ENCODE measurements at regions not wholly inside any gene's neighbourhood (a gene's known extent, or its start where the extent isn't known, plus 50 kb on each side); places are given as distances from the start of the nearest gene placed in this dataset.

GRCh38 chr12:131482199-131482598 lies 228.7 kb upstream of the SFSWAP start:
- TF ChIP-seq CTCF (IDR thresholded peaks at IDR 0.05; ENCODE audit: insufficient read depth, low read length), result no peak
- TF ChIP-seq POLR2AphosphoS5 (IDR thresholded peaks at IDR 0.05; ENCODE audit: low read depth), result no peak
- no peak for TF ChIP-seq SPI1 (IDR thresholded peaks at IDR 0.05; ENCODE audit: borderline replicate concordance, low read depth)
- no peak for TF ChIP-seq REST (IDR thresholded peaks at IDR 0.05; ENCODE audit: insufficient replicate concordance, low read depth)
